ENCODE measurements at regions not wholly inside any gene's neighbourhood (a gene's known extent, or its start where the extent isn't known, plus 50 kb on each side); places are given as distances from the start of the nearest gene placed in this dataset.

GRCh38 chr15:38885001-38885400 lies 320.4 kb upstream of the RASGRP1 start:
- no peaks in the 10 kb centered on the region for H3K79me2 ChIP-seq (ENCODE audit: insufficient read depth, low read length)
- H3K27me3 ChIP-seq (ENCODE audit: insufficient read depth, low read length): 0 out of 2 replicates have a peak, but pooled peaks cover 4% of the 10 kb centered on the region
- H2AFZ ChIP-seq (ENCODE audit: low read length): no peak overlapping the region
- TF ChIP-seq CTCF (IDR thresholded peaks at IDR 0.05; ENCODE audit: low read length): no peak
- TF ChIP-seq EZH2 (IDR thresholded peaks at IDR 0.05; ENCODE audit: borderline replicate concordance, low read length): no peak
- H3K9me2 ChIP-seq (ENCODE audit: low read depth, low read length): no peaks in the 10 kb centered on the region
- no peaks in the 10 kb centered on the region for H3K4me1 ChIP-seq (ENCODE audit: insufficient read depth, low read length, severe bottlenecking)
- no peaks in the 10 kb centered on the region for H4K20me1 ChIP-seq (ENCODE audit: insufficient read depth, low read length)
- no peak overlapping the region for H3K9ac ChIP-seq (ENCODE audit: low read length)
- no peak overlapping the region for H3K27ac ChIP-seq (ENCODE audit: low read depth, low read length, poor library complexity, severe bottlenecking)
- H3F3A ChIP-seq (ENCODE audit: insufficient read depth, low read length): no peaks in the 10 kb centered on the region
- no peaks in the 10 kb centered on the region for H3K36me3 ChIP-seq (ENCODE audit: insufficient read depth, low read length)
- no peaks in the 10 kb centered on the region for H3K9me3 ChIP-seq (ENCODE audit: low read length)
- no peak overlapping the region for H3K4me3 ChIP-seq (ENCODE audit: low read depth, low read length, poor library complexity, severe bottlenecking)
- H3K4me2 ChIP-seq (ENCODE audit: low read length): no peak overlapping the region

GRCh38 chr15:38885471-38885952 lies 320.9 kb upstream of the RASGRP1 start:
- Histone ChIP-seq H3K27ac (ENCODE audit: low read depth, low read length, poor library complexity, severe bottlenecking) (no peak overlapping the region), H3K4me1 (ENCODE audit: insufficient read depth, low read length, severe bottlenecking) (no peaks in the 10 kb centered on the region), H3K4me2 (ENCODE audit: low read length) (no peak overlapping the region), H3K4me3 (ENCODE audit: low read depth, low read length, poor library complexity, severe bottlenecking) (no peak overlapping the region), H4K20me1 (ENCODE audit: insufficient read depth, low read length) (no peaks in the 10 kb centered on the region), H3K9me3 (ENCODE audit: low read length) (no peaks in the 10 kb centered on the region), H3K9ac (ENCODE audit: low read length) (no peak overlapping the region), H3K27me3 (ENCODE audit: insufficient read depth, low read length) (0 out of 2 replicates have a peak, but pooled peaks cover 4% of the 10 kb centered on the region), H3K9me2 (ENCODE audit: low read depth, low read length) (no peaks in the 10 kb centered on the region), H2AFZ (ENCODE audit: low read length) (no peak overlapping the region), H3K36me3 (ENCODE audit: insufficient read depth, low read length) (no peaks in the 10 kb centered on the region), H3F3A (ENCODE audit: insufficient read depth, low read length) (no peaks in the 10 kb centered on the region), H3K79me2 (ENCODE audit: insufficient read depth, low read length) (no peaks in the 10 kb centered on the region)
- TF ChIP-seq CTCF (IDR thresholded peaks at IDR 0.05; ENCODE audit: low read length) (no peak), EZH2 (IDR thresholded peaks at IDR 0.05; ENCODE audit: borderline replicate concordance, low read length) (no peak)

GRCh38 chr15:38886315-38887163 lies 321.9 kb upstream of the RASGRP1 start:
- Histone ChIP-seq H3K4me3 (ENCODE audit: low read depth, low read length, poor library complexity, severe bottlenecking) (no peak overlapping the region), H3K9ac (ENCODE audit: low read length) (no peak overlapping the region), H3F3A (ENCODE audit: insufficient read depth, low read length) (no peaks in the 10 kb centered on the region), H3K79me2 (ENCODE audit: insufficient read depth, low read length) (no peaks in the 10 kb centered on the region), H3K9me2 (ENCODE audit: low read depth, low read length) (no peaks in the 10 kb centered on the region), H3K4me2 (ENCODE audit: low read length) (no peak overlapping the region), H3K27me3 (ENCODE audit: insufficient read depth, low read length) (0 out of 2 replicates have a peak, but pooled peaks cover 4% of the 10 kb centered on the region), H4K20me1 (ENCODE audit: insufficient read depth, low read length) (no peaks in the 10 kb centered on the region), H3K36me3 (ENCODE audit: insufficient read depth, low read length) (no peaks in the 10 kb centered on the region), H3K27ac (ENCODE audit: low read depth, low read length, poor library complexity, severe bottlenecking) (no peak overlapping the region), H3K4me1 (ENCODE audit: insufficient read depth, low read length, severe bottlenecking) (no peaks in the 10 kb centered on the region), H2AFZ (ENCODE audit: low read length) (no peak overlapping the region), H3K9me3 (ENCODE audit: low read length) (no peaks in the 10 kb centered on the region)
- TF ChIP-seq CTCF (IDR thresholded peaks at IDR 0.05; ENCODE audit: low read length): no peak
- TF ChIP-seq EZH2 (IDR thresholded peaks at IDR 0.05; ENCODE audit: borderline replicate concordance, low read length): no peak
